DND-41 (cell line): ENCODE measurements at regions not wholly inside any gene's neighbourhood (a gene's known extent, or its start where the extent isn't known, plus 50 kb on each side); places are given as distances from the start of the nearest gene placed in this dataset.

Experiments
- ATAC-seq: fragments of 200-7000 bp; cut with Tn5 transposase; 3 replicates; pipeline ENCODE4 v1.9.1; 2021; ENCODE audit warnings: low read depth; ENCODE audit not compliant: insufficient read depth
- DNase-seq: peaks from one replicate; pipeline ENCODE4 v3.0.0-alpha.2; 2020
- H2AFZ ChIP-seq: 2 replicates; pipeline ENCODE4 v1.6.0; 2012; ENCODE audit warnings: low read depth, low read length
- H3K27ac ChIP-seq: 2 replicates; pipeline ENCODE4 v1.5.1; 2012; ENCODE audit warnings: low read length, inconsistent platforms
- H3K27me3 ChIP-seq: fragments of 200-600 bp; sonication (generic); 2 replicates; pipeline ENCODE4 v1.6.0; 2012; ENCODE audit warnings: low read length, mild to moderate bottlenecking, inconsistent platforms; ENCODE audit not compliant: insufficient read depth, poor library complexity
- H3K36me3 ChIP-seq: 2 replicates; pipeline ENCODE4 v1.5.1; 2012; ENCODE audit warnings: low read length, inconsistent platforms; ENCODE audit not compliant: insufficient read depth
- H3K4me1 ChIP-seq: 2 replicates; pipeline ENCODE4 v1.5.1; 2012; ENCODE audit warnings: mild to moderate bottlenecking, low read length; ENCODE audit not compliant: insufficient read depth
- H3K4me2 ChIP-seq: 2 replicates; pipeline ENCODE4 v1.6.0; 2012; ENCODE audit warnings: mild to moderate bottlenecking, moderate library complexity, low read length, inconsistent platforms; ENCODE audit not compliant: insufficient read depth
- H3K4me3 ChIP-seq, 2 experiments: fragments of 200-600 bp in 1 of 2; shearing (Covaris generic) in 1 of 2; 2 replicates each; pipeline ENCODE4 v1.5.1; 2012 to 2016; ENCODE audit warnings: inconsistent platforms in 2 of 2, low read length in 2 of 2, mild to moderate bottlenecking in 2 of 2, low read depth in 1 of 2, moderate library complexity in 1 of 2
- H3K79me2 ChIP-seq: 2 replicates; pipeline ENCODE4 v1.6.0; 2012; ENCODE audit warnings: low read length, inconsistent platforms; ENCODE audit not compliant: insufficient read depth
- H3K9ac ChIP-seq: 2 replicates; pipeline ENCODE4 v1.6.0; 2012; ENCODE audit warnings: low read depth, mild to moderate bottlenecking, inconsistent platforms, low read length, moderate library complexity
- H3K9me3 ChIP-seq: 2 replicates; pipeline ENCODE4 v1.5.1; 2012; ENCODE audit warnings: low read length, moderate library complexity, mild to moderate bottlenecking, inconsistent platforms; ENCODE audit not compliant: insufficient read depth, severe bottlenecking
- H4K20me1 ChIP-seq: 2 replicates; pipeline ENCODE4 v1.6.0; 2012; ENCODE audit warnings: low read length; ENCODE audit not compliant: insufficient read depth
- EZH2 ChIP-seq: IDR thresholded peaks from 3 replicates; pipeline ENCODE4 v1.6.1; 2012; ENCODE audit warnings: borderline replicate concordance, low read depth, mild to moderate bottlenecking, moderate library complexity, low read length, inconsistent platforms; ENCODE audit not compliant: severe bottlenecking
- TF ChIP-seq, protein P1 (sequence below): IDR thresholded peaks from 2 replicates; pipeline ENCODE4 v1.5.1; 2012; ENCODE audit warnings: borderline replicate concordance, low read length, moderate library complexity, mild to moderate bottlenecking; ENCODE audit not compliant: poor library complexity, severe bottlenecking; ENCODE audit errors: extremely low read depth

DNA sequence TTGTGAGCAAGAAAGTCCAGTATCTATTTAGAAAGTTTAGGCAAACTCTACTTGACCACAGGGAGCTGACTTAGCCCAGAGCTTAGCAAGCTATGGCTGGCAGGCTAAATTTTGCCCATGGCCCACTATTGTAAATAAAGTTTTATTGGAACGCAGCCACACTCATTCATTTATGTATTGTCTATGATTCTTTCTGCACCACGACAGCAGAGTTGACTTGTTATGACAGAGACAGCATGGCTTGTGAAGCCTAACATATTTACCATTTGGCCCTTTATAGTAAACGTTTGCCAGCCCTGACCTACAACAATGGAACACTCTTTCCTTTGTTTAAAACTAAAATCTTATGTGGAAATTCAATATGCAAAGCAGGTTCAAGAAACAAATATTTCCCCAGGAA is 100.0 kb upstream of the ZFHX3 start:
- Histone ChIP-seq H3K79me2 (no peaks in the 10 kb centered on the region), H4K20me1 (no peaks in the 10 kb centered on the region), H3K27me3 (no peaks in the 10 kb centered on the region), H3K4me1 (no peaks in the 10 kb centered on the region), H3K27ac (no peak overlapping the region), H3K4me2 (no peak overlapping the region), H3K9me3 (no peaks in the 10 kb centered on the region), H3K4me3 (no peak overlapping the region), H3K36me3 (no peaks in the 10 kb centered on the region), H3K9ac (no peak overlapping the region), H2AFZ (no peak overlapping the region)
- ATAC-seq (no peak), DNase-seq (no peak)
- TF ChIP-seq, protein P1, sequence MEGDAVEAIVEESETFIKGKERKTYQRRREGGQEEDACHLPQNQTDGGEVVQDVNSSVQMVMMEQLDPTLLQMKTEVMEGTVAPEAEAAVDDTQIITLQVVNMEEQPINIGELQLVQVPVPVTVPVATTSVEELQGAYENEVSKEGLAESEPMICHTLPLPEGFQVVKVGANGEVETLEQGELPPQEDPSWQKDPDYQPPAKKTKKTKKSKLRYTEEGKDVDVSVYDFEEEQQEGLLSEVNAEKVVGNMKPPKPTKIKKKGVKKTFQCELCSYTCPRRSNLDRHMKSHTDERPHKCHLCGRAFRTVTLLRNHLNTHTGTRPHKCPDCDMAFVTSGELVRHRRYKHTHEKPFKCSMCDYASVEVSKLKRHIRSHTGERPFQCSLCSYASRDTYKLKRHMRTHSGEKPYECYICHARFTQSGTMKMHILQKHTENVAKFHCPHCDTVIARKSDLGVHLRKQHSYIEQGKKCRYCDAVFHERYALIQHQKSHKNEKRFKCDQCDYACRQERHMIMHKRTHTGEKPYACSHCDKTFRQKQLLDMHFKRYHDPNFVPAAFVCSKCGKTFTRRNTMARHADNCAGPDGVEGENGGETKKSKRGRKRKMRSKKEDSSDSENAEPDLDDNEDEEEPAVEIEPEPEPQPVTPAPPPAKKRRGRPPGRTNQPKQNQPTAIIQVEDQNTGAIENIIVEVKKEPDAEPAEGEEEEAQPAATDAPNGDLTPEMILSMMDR, result no peak
- TF ChIP-seq EZH2, result no peak

DNA sequence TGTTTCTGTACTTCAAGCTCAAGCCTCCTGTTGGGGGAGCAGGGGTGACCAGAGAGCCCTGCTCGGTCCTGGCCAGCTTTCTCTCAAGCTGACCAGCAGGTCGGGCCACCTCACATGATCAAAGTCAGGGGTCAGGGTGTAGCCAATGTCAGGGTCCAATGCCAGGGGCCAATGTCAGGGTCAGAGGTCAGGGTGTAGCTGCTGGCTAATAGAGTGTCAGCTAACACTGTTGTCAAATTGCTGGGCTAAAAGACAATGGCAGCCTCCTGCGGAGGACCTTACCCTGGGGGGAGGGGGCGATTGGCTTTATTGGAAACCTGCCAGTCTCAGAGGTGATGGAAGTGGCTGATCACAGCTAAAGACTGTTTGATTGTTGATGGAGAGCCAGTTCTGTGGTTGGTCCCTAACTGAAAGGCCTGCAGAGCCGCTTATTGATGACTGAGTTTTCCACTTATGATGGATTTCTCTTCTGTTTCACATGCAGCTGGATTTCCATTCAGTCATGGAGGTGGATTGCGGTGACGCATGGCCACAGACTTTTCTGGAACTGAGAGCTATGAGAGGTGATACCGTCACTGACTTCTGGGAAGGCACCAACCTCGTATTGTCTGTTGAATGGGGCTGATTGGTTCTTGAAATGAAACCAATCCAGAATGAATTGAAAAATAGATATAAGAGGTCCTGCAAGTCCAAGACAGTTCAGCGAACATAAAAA is 97.4 kb upstream of the ZFHX3 start:
- Histone ChIP-seq H3K4me2 (no peak overlapping the region), H4K20me1 (no peaks in the 10 kb centered on the region), H3K4me3 (no peak overlapping the region), H3K9ac (no peak overlapping the region), H3K79me2 (no peaks in the 10 kb centered on the region), H3K27ac (no peak overlapping the region), H2AFZ (no peak overlapping the region), H3K36me3 (no peaks in the 10 kb centered on the region), H3K27me3 (no peaks in the 10 kb centered on the region), H3K9me3 (no peaks in the 10 kb centered on the region), H3K4me1 (no peaks in the 10 kb centered on the region)
- DNase-seq, result no peak
- ATAC-seq, result no peak
- no peak for TF ChIP-seq EZH2
- TF ChIP-seq, protein P1, result no peak

DNA sequence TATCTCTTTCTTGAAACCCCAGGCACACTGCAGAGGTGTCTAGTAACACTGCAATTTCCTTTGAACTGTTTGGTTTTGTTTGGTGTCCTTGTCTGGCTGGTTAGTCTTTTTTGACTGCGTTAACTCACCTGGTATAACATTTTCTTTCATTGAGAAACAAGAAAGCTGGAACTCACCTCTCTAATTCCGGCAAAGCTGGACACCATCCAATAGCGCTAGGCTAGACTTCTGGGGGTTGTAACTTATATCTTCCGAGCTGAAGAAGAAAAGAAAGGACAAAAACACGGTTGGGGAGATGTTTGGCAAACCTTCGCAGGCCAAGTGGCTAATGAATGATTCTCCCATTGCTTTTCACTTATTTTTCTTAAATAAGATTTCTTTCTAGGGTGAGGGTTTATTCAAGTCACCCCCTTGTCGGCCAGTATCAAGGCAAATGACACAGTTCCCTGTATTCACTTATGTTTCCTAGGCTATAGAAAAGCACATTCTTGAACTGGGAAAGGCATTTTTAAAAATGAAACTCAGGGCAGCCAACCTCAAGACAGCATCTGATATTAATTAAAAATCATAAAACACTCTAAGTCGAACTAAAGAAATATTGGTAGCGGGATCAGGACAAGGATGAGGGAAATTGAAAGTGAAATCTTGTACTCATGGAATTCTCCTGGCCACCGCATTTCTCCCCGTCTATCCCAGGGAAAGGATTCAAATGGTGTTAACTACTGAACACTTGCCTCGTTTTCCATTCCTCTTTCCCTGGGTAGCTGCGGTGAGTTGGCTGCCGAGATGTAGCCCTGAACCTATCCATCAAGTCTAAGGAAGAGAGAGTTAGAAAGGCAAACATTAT is 95.9 kb upstream of the ZFHX3 start:
- no peak for DNase-seq
- no peak for ATAC-seq
- H3K36me3 ChIP-seq, result no peaks in the 10 kb centered on the region
- no peak overlapping the region for H3K27ac ChIP-seq
- H2AFZ ChIP-seq, result no peak overlapping the region
- H3K27me3 ChIP-seq, result peaks cover 2% of the 10 kb centered on the region
- H3K9me3 ChIP-seq, result no peaks in the 10 kb centered on the region
- no peaks in the 10 kb centered on the region for H3K79me2 ChIP-seq
- no peaks in the 10 kb centered on the region for H4K20me1 ChIP-seq
- no peak for TF ChIP-seq EZH2
- TF ChIP-seq, protein P1, result no peak
- H3K9ac ChIP-seq, result no peak overlapping the region
- no peaks in the 10 kb centered on the region for H3K4me1 ChIP-seq
- H3K4me2 ChIP-seq, result no peak overlapping the region
- H3K4me3 ChIP-seq, result no peak overlapping the region
